GM12892 (cell line): ENCODE measurements at regions not wholly inside any gene's neighbourhood (a gene's known extent, or its start where the extent isn't known, plus 50 kb on each side); places are given as distances from the start of the nearest gene placed in this dataset.

ENCODE experiments used
- POLR2A ChIP-seq: IDR thresholded peaks from 2 replicates; pipeline ENCODE4 v1.6.1; 2011; ENCODE audit warnings: low read depth, low read length, control low read depth
- POLR2AphosphoS5 ChIP-seq: IDR thresholded peaks from 2 replicates; pipeline ENCODE4 v1.6.1; 2011; ENCODE audit warnings: low read depth, low read length, control low read depth
- TAF1 ChIP-seq: IDR thresholded peaks from 2 replicates; pipeline ENCODE4 v1.6.1; 2011; ENCODE audit warnings: low read depth, mild to moderate bottlenecking, control low read depth, low read length, borderline replicate concordance

DNA sequence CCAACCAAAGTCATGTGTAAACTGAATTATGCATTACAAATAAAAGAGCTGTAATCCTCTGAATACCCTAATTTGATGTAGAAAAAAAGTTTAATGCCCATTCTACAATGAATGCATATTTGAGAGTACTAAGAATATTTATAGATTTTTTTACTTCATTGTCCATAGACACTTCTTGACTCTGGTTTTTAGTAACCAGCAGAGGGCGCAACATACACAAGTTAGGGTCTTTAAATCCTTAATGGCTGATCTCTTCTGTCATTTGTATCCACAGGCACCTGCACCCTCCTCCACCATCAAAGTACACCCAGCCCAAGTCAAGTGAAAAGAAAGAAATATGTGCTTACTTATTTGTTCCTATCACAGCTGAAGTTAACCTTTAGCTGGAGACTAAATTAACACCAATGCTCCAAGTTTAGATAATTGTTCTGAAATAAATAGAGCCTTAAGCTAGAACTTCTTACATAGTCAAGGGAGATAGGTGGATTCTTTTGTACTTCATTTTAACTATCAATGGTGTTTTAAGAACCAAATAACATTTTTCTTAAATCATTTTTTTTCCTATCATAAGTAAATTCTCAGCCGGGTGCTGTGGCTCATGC is 524.2 kb upstream of the DAB2 start:
- TF ChIP-seq POLR2A (no peak), POLR2AphosphoS5 (no peak), TAF1 (no peak)
